LNCaP clone FGC (cell line): ENCODE measurements at regions not wholly inside any gene's neighbourhood (a gene's known extent, or its start where the extent isn't known, plus 50 kb on each side); places are given as distances from the start of the nearest gene placed in this dataset.

Experiments used
- DNase-seq: peaks from one replicate; pipeline ENCODE4 v3.0.0-alpha.2; 2011; ENCODE audit warnings: low read depth
- H3K4me3 ChIP-seq: 2 replicates; pipeline ENCODE4 v1.5.1; 2011; ENCODE audit warnings: mild to moderate bottlenecking, low read depth, low read length, control low read depth
- TF ChIP-seq, protein P1 (sequence below): IDR thresholded peaks from 2 replicates; pipeline ENCODE4 v1.5.1; 2012; ENCODE audit warnings: mild to moderate bottlenecking; ENCODE audit not compliant: control insufficient read depth, insufficient read depth; ENCODE audit errors: extremely low read depth

DNA sequence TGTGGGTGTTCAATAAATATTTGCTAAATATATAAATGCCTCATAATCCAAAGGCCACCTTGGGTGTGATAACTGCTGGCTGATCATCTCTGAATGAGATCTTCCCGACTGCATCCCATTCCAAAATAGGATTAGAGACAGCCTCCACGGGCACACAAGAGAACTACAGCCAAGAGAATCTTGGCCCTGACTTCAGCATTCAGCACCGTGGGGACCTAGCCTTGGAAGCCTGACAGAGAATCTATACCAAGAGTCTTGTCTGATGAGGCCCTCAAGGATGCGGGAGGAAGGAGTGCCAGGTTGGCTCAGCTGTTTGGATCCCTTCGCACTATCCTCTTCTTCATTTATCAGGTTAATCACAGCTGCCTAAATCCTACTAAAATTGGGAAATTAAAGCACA lies 85.8 kb downstream of the RBM43 start:
- H3K4me3 ChIP-seq = no peak overlapping the region
- no peak for DNase-seq
- TF ChIP-seq, protein P1, sequence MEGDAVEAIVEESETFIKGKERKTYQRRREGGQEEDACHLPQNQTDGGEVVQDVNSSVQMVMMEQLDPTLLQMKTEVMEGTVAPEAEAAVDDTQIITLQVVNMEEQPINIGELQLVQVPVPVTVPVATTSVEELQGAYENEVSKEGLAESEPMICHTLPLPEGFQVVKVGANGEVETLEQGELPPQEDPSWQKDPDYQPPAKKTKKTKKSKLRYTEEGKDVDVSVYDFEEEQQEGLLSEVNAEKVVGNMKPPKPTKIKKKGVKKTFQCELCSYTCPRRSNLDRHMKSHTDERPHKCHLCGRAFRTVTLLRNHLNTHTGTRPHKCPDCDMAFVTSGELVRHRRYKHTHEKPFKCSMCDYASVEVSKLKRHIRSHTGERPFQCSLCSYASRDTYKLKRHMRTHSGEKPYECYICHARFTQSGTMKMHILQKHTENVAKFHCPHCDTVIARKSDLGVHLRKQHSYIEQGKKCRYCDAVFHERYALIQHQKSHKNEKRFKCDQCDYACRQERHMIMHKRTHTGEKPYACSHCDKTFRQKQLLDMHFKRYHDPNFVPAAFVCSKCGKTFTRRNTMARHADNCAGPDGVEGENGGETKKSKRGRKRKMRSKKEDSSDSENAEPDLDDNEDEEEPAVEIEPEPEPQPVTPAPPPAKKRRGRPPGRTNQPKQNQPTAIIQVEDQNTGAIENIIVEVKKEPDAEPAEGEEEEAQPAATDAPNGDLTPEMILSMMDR = no peak

GRCh38 chr2:151174127-151174526 lies 87.5 kb downstream of the RBM43 start:
- H3K4me3 ChIP-seq = no peak overlapping the region
- TF ChIP-seq, protein P1 = no peak
- DNase-seq = no peak

DNA sequence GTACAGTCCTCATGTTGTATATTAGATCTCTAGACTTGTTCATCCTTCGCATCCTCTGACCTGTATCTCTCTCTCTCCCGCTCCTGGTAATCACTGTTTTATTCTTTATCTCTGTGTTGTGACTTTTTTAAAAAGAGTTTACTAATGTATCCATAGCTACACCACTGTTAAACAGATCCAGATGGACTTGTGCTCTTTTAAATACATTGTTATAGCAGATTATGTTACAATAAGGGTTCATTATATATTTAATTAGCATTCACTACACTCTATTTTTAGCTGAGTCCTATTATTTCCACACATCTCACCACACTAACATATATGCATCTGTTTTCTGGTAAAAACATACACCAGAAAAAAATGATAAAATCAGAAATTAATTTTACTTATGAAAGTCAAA lies 90.5 kb downstream of the RBM43 start:
- H3K4me3 ChIP-seq = no peak overlapping the region
- TF ChIP-seq, protein P1 = no peak
- DNase-seq = no peak

GRCh38 chr2:151166410-151166809 lies 95.3 kb downstream of the RBM43 start:
- H3K4me3 ChIP-seq = no peak overlapping the region
- TF ChIP-seq, protein P1 = no peak
- DNase-seq = no peak

DNA sequence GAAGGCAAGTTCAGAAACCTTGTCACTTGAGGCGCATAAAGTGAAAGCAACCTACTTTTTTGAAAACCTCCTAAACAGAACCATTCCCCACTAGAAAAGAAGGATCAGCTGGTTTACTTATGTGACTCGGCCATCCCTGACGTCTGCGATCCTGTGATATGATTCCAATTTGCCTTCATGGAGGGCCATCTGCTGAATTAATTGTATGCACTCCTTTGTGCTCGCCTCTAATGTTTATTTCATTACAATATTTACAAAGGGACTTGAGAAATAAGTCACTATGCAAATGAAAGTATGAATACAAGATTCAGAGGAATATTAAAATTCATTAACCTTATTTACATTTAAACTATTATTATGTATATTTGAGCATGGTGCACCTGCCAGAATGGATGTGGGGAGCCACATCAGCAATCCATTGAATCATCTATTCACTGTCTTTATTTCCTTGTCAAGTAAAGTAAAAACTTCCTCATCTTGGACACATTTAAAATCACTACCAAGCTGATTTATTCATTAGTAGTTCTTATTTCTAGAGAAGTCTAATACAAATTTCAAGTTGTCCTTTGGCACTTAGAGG lies 96.5 kb downstream of the RBM43 start:
- H3K4me3 ChIP-seq = no peak overlapping the region
- TF ChIP-seq, protein P1 = no peak
- no peak for DNase-seq

DNA sequence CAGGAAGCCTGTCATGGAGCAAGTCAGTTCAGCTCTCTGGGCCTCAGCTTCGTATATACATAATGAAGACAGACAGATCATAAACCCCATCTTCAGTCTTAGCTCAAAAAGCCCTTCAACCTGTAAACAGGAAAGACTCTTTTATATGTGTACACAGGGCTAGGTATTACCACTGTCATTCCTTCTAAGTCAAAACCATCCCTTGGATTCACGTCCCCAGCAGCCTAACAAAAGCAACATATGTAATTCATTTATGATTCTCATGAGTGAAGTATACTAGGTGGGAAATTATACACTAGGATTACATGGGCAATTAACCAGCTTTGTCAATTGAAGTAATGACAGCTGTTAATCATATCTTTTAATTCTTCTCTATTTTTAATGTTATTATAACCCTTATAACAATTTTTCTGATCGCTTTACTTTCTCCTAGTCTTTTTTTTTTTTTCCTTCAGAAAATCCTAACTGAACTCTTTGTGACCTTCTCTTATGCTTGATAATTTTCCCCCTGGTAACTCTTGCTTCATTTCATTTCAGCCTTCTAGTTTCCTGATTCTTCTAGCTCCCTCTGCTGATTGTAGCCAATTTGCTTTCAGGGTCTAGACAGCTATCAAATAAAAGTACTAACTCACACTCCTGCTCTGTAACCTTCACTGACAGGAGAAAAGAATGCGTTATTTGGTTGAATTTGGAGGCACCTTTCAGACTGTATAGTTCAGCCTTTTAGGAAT lies 99.7 kb downstream of the RBM43 start:
- H3K4me3 ChIP-seq = no peak overlapping the region
- no peak for DNase-seq
- TF ChIP-seq, protein P1 = peak; percentile 44
